Testis (tissue), 2 donors: ENCODE measurements at regions not wholly inside any gene's neighbourhood (a gene's known extent, or its start where the extent isn't known, plus 50 kb on each side); places are given as distances from the start of the nearest gene placed in this dataset.

ENCODE experiments used
- POLR2A ChIP-seq: fragments of 450-650 bp; IDR thresholded peaks from one replicate; pipeline ENCODE4 v1.6.1; 2017; ENCODE audit warnings: antibody characterized with exemption, mild to moderate bottlenecking, moderate library complexity
- TF ChIP-seq, protein P1 (sequence below), 3 experiments: fragments of 450-650 bp in 2 of 3; fragments of 200-600 bp in 1 of 3; sonication (generic) in 1 of 3; IDR thresholded peaks; one replicate each; pipeline ENCODE4 v1.5.1; 2016 to 2019; ENCODE audit warnings: antibody characterized with exemption in 3 of 3, mild to moderate bottlenecking in 2 of 3, moderate library complexity in 1 of 3

GRCh38 chr2:120559401-120559800 is 176.3 kb upstream of the GLI2 start:
- TF ChIP-seq, protein P1, sequence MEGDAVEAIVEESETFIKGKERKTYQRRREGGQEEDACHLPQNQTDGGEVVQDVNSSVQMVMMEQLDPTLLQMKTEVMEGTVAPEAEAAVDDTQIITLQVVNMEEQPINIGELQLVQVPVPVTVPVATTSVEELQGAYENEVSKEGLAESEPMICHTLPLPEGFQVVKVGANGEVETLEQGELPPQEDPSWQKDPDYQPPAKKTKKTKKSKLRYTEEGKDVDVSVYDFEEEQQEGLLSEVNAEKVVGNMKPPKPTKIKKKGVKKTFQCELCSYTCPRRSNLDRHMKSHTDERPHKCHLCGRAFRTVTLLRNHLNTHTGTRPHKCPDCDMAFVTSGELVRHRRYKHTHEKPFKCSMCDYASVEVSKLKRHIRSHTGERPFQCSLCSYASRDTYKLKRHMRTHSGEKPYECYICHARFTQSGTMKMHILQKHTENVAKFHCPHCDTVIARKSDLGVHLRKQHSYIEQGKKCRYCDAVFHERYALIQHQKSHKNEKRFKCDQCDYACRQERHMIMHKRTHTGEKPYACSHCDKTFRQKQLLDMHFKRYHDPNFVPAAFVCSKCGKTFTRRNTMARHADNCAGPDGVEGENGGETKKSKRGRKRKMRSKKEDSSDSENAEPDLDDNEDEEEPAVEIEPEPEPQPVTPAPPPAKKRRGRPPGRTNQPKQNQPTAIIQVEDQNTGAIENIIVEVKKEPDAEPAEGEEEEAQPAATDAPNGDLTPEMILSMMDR (IDR thresholded peaks at IDR 0.05): no peak
- TF ChIP-seq POLR2A: no peak
